ENCODE measurements at regions not wholly inside any gene's neighbourhood (a gene's known extent, or its start where the extent isn't known, plus 50 kb on each side); places are given as distances from the start of the nearest gene placed in this dataset.

GRCh38 chr21:43364261-43364510 is 62.7 kb downstream of the SIK1 start:
- Mint-ChIP-seq H3K27ac (peak overlapping the region; percentile 19), H3K27me3 (peaks cover 17% of the 10 kb centered on the region), H3K4me1 (peaks cover 22% of the 10 kb centered on the region), H3K4me3 (no peak overlapping the region), H3K36me3 (ENCODE audit: low read depth) (no peaks in the 10 kb centered on the region)
- DNase-seq (no peak), ATAC-seq (no peak)
- H3K9me3 ChIP-seq (ENCODE audit: control insufficient read depth, low read length, poor library complexity, severe bottlenecking), result no peaks in the 10 kb centered on the region

GRCh38 chr21:43363506-43364260 is 63.2 kb downstream of the SIK1 start:
- DNase-seq, result no peak
- no peaks in the 10 kb centered on the region for H3K9me3 ChIP-seq (ENCODE audit: control insufficient read depth, low read length, poor library complexity, severe bottlenecking)
- peaks cover 13% of the 10 kb centered on the region for H3K27me3 Mint-ChIP-seq
- ATAC-seq, result no peak
- H3K4me3 Mint-ChIP-seq, result no peak overlapping the region
- peak overlapping the region; percentile 93 for H3K27ac Mint-ChIP-seq
- no peaks in the 10 kb centered on the region for H3K36me3 Mint-ChIP-seq (ENCODE audit: low read depth)
- H3K4me1 Mint-ChIP-seq, result peaks cover 19% of the 10 kb centered on the region

- H3K4me1 Mint-ChIP-seq, result peaks cover 19% of the 10 kb centered on the region
- H3K9me3 ChIP-seq (ENCODE audit: control insufficient read depth, low read length, poor library complexity, severe bottlenecking), result no peaks in the 10 kb centered on the region
- no peaks in the 10 kb centered on the region for H3K36me3 Mint-ChIP-seq (ENCODE audit: low read depth)
- peaks cover 13% of the 10 kb centered on the region for H3K27me3 Mint-ChIP-seq
- H3K27ac Mint-ChIP-seq, result peak overlapping the region; percentile 93
- peak overlapping the region; percentile 82 for H3K4me3 Mint-ChIP-seq
- ATAC-seq (no peak), DNase-seq (no peak)
These were observed 64.0 kb downstream of the SIK1 start for GRCh38 chr21:43362915-43363314.

DNA sequence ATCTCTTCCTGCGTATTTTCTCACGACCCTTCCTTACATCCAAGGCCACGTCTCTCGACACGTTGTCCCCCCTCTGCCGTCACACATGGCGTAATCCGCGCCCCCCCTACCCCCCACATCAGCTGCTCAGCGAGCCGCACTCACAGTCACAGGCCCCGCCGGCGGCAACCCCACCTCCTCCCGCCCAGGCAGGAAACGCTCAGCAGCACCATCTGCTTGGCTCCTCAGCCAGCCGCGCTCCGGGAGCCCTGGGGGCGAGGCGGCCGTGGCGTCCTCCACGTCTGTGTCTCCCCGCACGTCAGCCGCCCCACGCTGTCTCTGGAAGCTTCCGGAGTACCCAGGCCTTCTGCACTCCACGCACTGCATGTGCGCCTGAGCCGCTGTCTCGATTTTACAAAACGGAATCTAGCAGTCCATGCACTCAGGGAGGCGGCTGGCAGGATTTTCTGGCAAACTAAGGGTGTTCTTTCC is 64.6 kb downstream of the SIK1 start:
- Mint-ChIP-seq H3K27ac (peak overlapping the region; percentile 93), H3K27me3 (peaks cover 13% of the 10 kb centered on the region), H3K4me1 (peaks cover 19% of the 10 kb centered on the region), H3K36me3 (ENCODE audit: low read depth) (no peaks in the 10 kb centered on the region), H3K4me3 (peak overlapping the region; percentile 82)
- DNase-seq, result peak; percentile 56 to 75 (median 74)
- no peaks in the 10 kb centered on the region for H3K9me3 ChIP-seq (ENCODE audit: control insufficient read depth, low read length, poor library complexity, severe bottlenecking)
- peak; percentile 94 for ATAC-seq

DNA sequence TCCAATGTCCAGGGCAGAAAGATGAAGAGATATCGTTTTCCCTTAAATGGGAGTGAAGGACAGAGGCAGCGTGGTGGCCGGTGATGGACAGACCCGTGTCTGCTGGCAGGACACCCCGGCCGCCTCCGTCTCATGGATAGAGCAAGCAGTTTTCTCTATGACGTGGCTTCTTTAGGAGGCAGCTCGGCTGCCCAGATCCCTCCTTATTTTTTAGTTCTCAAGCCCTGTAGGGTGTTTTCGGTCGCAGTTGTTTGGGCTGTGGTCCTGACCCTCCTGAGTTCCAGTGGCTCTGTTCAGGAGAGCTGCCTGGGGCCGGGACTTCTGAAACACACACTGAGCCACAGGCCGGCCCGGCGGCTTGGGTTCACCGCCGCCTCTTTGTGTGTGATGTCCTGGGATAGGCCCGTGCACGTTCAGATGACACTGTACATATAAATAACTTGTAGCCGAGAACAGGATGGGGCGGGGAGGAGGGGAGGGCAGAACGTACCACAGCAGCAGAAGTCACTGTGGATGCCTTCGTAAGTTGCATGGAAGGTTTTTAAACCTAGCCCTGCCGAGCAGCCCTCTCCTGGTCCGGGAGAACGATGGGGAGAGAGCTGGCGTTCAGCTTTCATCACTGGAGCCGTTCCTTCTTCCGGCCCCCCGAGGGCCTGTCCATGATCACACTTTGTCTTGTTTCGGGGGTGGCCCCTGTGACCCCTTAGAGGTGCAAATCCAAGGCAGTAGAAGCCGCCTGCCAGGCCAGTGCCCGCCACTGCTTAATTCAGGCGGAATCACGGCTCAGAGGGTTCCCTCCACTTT is 65.2 kb downstream of the SIK1 start:
- peak overlapping the region; percentile 93 for H3K27ac Mint-ChIP-seq
- H3K27me3 Mint-ChIP-seq, result peaks cover 13% of the 10 kb centered on the region
- H3K4me3 Mint-ChIP-seq, result peak overlapping the region; percentile 82
- DNase-seq (peak in 1 of 3 donors; percentile 26), ATAC-seq (peak; percentile 53)
- no peaks in the 10 kb centered on the region for H3K9me3 ChIP-seq (ENCODE audit: control insufficient read depth, low read length, poor library complexity, severe bottlenecking)
- H3K36me3 Mint-ChIP-seq (ENCODE audit: low read depth), result no peaks in the 10 kb centered on the region
- peaks cover 19% of the 10 kb centered on the region for H3K4me1 Mint-ChIP-seq

DNA sequence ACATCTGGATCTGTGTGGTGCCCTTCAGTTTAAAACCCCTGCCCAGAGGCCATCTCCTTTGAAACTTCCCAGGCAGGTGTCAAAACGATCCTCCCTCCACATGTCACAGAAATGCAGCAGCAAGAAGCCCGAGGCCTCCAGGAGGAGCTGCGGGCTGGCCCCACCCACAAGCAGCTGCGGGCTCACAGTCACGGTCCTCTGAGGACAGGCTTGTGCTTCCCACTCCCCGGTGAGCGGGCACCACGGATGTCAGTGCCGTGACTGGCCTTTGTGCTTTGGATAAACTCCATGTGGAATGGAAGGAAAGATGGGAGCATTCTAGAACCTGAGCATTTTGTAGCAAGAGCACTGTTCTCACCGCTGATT is 65.8 kb downstream of the SIK1 start:
- no peak for ATAC-seq
- peak overlapping the region; percentile 33 for H3K4me3 Mint-ChIP-seq
- peak overlapping the region; percentile 93 for H3K27ac Mint-ChIP-seq
- DNase-seq, result no peak
- H3K4me1 Mint-ChIP-seq, result peaks cover 19% of the 10 kb centered on the region
- no peaks in the 10 kb centered on the region for H3K9me3 ChIP-seq (ENCODE audit: control insufficient read depth, low read length, poor library complexity, severe bottlenecking)
- H3K27me3 Mint-ChIP-seq, result peaks cover 13% of the 10 kb centered on the region
- H3K36me3 Mint-ChIP-seq (ENCODE audit: low read depth), result no peaks in the 10 kb centered on the region

DNA sequence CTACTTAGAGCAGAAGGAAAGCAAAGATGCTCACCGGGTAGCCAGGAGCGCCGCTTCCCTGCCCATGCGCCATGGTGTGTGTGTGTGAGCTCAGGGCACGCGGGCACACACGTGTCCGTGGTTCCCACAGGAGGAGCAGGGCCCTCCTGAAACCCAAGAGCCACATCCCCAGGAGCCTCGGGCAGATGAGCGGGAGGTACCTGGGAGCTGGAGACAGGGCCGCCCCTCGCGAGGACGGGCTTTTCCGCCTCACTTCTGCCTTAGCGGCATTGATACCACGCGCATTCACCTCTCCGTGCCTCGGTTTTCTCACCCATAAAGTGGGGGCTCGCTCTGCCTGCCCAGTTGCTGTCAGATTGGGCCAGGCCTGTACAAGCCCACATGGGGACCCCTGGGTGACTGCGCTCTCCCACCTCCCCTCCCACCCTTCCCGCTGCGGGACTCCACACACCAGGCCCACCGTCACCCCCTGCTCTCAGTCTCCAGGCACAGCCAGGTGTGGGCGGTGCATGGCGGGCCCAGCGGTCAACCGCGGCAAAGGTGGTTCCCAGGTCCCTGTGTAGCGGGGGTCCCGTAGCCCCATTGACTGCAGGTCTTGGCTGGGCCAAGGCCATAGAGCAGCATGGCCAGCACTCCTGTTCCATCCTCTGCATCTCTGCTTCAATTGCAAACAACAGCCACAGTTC is 66.3 kb downstream of the SIK1 start:
- no peak for ATAC-seq
- DNase-seq, result no peak
- no peak overlapping the region for H3K4me3 Mint-ChIP-seq
- no peaks in the 10 kb centered on the region for H3K9me3 ChIP-seq (ENCODE audit: control insufficient read depth, low read length, poor library complexity, severe bottlenecking)
- H3K27me3 Mint-ChIP-seq, result peaks cover 13% of the 10 kb centered on the region
- H3K27ac Mint-ChIP-seq, result peak overlapping the region; percentile 93
- H3K36me3 Mint-ChIP-seq (ENCODE audit: low read depth), result no peaks in the 10 kb centered on the region
- peaks cover 16% of the 10 kb centered on the region for H3K4me1 Mint-ChIP-seq

GRCh38 chr21:43358940-43359822 is 67.8 kb downstream of the SIK1 start:
- no peak overlapping the region for H3K27ac Mint-ChIP-seq

GRCh38 chr21:43357715-43358430 is 69.1 kb downstream of the SIK1 start:
- H3K36me3 Mint-ChIP-seq (ENCODE audit: low read depth), result no peaks in the 10 kb centered on the region
- no peak for ATAC-seq
- no peak for DNase-seq
- H3K4me3 Mint-ChIP-seq, result no peak overlapping the region
- H3K27me3 Mint-ChIP-seq, result peaks cover 15% of the 10 kb centered on the region
- H3K4me1 Mint-ChIP-seq, result peaks cover 18% of the 10 kb centered on the region
- H3K9me3 ChIP-seq (ENCODE audit: control insufficient read depth, low read length, poor library complexity, severe bottlenecking), result no peaks in the 10 kb centered on the region
- H3K27ac Mint-ChIP-seq, result peak overlapping the region; percentile 14

More at GRCh38 chr21:43358940-43359822, 67.8 kb downstream of the SIK1 start:
- Mint-ChIP-seq H3K4me3 (no peak overlapping the region), H3K4me1 (peaks cover 19% of the 10 kb centered on the region), H3K27me3 (peaks cover 15% of the 10 kb centered on the region), H3K36me3 (ENCODE audit: low read depth) (no peaks in the 10 kb centered on the region)
- H3K9me3 ChIP-seq (ENCODE audit: control insufficient read depth, low read length, poor library complexity, severe bottlenecking), result no peaks in the 10 kb centered on the region
- ATAC-seq (no peak), DNase-seq (no peak)

- DNase-seq (no peak), ATAC-seq (no peak)
- no peak overlapping the region for H3K27ac Mint-ChIP-seq
- no peaks in the 10 kb centered on the region for H3K9me3 ChIP-seq (ENCODE audit: control insufficient read depth, low read length, poor library complexity, severe bottlenecking)
- H3K4me3 Mint-ChIP-seq, result no peak overlapping the region
- no peaks in the 10 kb centered on the region for H3K36me3 Mint-ChIP-seq (ENCODE audit: low read depth)
- H3K4me1 Mint-ChIP-seq, result peaks cover 5% of the 10 kb centered on the region
- peaks cover 7% of the 10 kb centered on the region for H3K27me3 Mint-ChIP-seq
These were observed 71.0 kb downstream of the SIK1 start for GRCh38 chr21:43355925-43356289.

DNA sequence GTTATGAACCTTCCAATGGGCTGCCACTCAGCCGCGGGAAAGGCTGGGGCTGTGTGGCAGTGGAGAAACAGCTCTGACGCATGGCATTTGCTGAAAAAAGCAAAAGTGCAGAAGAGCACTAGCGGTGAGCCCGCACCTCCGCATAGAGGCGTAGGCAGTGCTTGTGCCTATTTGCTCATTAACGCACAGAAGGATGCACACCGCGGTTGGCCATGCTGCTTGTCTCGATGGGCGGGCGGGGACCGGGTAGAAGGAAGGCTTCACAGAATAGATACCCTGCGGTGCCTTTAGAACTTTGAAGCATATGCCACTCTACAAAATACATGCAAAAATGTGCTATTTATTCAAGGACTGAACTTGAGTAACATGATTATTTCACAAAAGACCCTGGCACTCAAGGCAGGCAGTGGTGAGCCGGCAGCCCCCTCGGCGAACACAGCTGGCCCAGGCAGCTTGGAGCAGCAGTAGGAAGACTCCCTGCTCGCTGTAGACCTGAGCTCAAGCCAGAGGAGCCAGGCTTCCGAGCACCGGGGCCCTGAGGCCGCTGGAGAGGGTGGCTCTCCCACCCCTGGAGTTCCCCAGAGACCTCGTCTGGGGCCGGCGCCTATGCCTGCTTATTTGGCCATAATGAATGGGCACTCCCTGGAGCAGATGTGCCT is 71.5 kb downstream of the SIK1 start:
- Mint-ChIP-seq H3K4me3 (no peak overlapping the region), H3K27ac (no peak overlapping the region), H3K27me3 (peaks cover 6% of the 10 kb centered on the region), H3K36me3 (ENCODE audit: low read depth) (no peaks in the 10 kb centered on the region), H3K4me1 (peaks cover 5% of the 10 kb centered on the region)
- H3K9me3 ChIP-seq (ENCODE audit: control insufficient read depth, low read length, poor library complexity, severe bottlenecking), result no peaks in the 10 kb centered on the region
- ATAC-seq (no peak), DNase-seq (no peak)

GRCh38 chr21:43354666-43355065 is 72.3 kb downstream of the SIK1 start:
- Mint-ChIP-seq H3K36me3 (ENCODE audit: low read depth) (no peaks in the 10 kb centered on the region), H3K27me3 (peaks cover 6% of the 10 kb centered on the region), H3K27ac (no peak overlapping the region), H3K4me1 (peaks cover 5% of the 10 kb centered on the region), H3K4me3 (no peak overlapping the region)
- H3K9me3 ChIP-seq (ENCODE audit: control insufficient read depth, low read length, poor library complexity, severe bottlenecking), result no peaks in the 10 kb centered on the region
- DNase-seq, result no peak
- no peak for ATAC-seq

Data from T-helper 17 cell (primary cell).